ENCODE measurements at regions not wholly inside any gene's neighbourhood (a gene's known extent, or its start where the extent isn't known, plus 50 kb on each side); places are given as distances from the start of the nearest gene placed in this dataset.

GRCh38 chr2:139394801-139395200 is 614.6 kb upstream of the NXPH2 start:
- no peak for DNase-seq

GRCh38 chr2:139389391-139389790 is 609.2 kb upstream of the NXPH2 start:
- no peak for DNase-seq

GRCh38 chr2:139386401-139386800 is 606.2 kb upstream of the NXPH2 start:
- DNase-seq = no peak

GRCh38 chr2:139383532-139383931 is 603.3 kb upstream of the NXPH2 start:
- DNase-seq = no peak

DNA sequence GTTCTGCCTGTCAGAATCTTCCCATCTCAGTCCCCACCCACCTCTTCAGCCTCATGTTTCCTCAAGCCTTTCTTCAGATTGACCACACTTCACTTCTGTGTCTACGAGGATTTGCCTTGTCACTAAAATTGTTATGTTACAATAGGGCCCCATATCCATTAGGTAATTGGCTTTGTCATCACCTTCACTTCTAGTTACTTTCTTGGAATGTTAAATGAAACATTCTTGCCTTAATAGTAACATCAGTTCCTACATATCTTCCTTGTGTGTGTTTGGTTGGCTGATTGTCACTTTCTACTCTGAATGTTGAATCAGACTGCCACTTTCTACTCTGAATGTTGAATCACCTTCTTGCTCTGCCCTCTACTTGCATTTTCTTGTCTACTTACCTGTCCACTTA is 599.9 kb upstream of the NXPH2 start:
- no peak for DNase-seq

DNA sequence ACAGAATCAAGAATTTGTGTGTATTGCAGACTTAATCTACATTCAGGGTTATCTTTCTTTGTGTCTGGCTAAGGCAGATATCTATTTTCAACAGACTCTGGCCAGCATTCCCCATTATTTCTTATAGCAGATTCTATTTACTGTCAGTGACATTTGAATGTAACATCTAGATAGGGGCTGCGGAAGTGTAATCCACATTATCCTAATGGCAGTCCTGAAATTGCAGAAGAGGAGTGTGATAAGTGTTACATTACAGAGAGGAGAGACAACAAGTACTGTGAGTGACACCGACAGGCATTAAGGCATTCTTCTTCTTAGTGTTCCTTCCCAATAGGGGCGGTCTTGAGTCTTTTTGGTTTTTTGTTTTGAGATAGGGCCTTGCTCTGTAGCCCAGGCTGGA is 598.2 kb upstream of the NXPH2 start:
- no peak for DNase-seq

DNA sequence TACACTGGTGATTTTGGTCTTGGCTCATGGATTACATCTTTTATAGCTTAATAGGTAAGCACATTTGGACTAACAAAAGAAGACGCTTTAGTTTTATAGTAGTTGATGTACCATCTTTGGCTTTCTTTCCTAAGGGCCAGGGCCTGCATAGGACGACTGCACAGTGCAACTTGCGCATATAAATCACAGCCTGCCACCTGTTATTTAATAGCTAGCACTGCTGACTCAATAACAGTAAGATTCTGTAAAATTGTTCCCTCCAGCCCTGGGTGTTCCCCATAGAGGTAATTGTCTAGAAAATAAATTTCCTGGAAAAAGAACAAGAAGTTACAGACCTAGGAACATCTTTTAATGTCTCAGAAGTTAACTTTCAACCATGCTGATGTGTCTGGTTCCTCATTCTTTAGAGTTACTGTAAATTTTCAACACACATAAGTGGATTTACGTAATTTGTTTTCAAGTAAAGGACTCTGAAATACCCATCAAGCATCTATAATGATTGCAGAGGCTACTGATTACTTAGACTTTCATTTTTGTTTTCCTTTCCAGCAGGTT is 594.2 kb upstream of the NXPH2 start:
- DNase-seq = no peak

GRCh38 chr2:139369423-139370409 is 589.5 kb upstream of the NXPH2 start:
- no peak for DNase-seq

- DNase-seq = no peak
Observed at GRCh38 chr2:139367416-139367815, 587.2 kb upstream of the NXPH2 start.

GRCh38 chr2:139366681-139367080 is 586.5 kb upstream of the NXPH2 start:
- DNase-seq = no peak

GRCh38 chr2:139365189-139365588 is 585.0 kb upstream of the NXPH2 start:
- DNase-seq = no peak

- no peak for DNase-seq
Observed at GRCh38 chr2:139360654-139361053, 580.5 kb upstream of the NXPH2 start.

GRCh38 chr2:139359818-139360217 is 579.6 kb upstream of the NXPH2 start:
- no peak for DNase-seq

DNA sequence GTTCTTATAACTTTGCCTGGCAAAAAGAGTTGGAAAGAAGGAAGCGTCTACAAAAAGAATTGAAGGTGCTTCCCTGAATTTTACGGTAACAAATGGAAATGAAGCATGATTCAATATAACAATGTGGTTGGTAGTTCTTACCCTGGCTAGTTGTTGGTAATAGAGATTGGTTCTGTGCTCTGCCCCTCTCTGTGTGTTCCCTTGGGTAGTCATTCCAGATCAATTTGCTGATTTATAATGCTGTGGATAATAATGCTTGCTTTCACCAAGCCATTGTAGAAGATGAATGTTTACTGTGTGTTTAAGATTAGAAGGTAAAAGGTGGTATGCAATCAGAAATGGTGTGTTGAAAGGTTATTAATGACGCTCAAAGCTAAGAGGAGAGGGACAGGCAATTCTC is 577.8 kb upstream of the NXPH2 start:
- no peak for DNase-seq

DNA sequence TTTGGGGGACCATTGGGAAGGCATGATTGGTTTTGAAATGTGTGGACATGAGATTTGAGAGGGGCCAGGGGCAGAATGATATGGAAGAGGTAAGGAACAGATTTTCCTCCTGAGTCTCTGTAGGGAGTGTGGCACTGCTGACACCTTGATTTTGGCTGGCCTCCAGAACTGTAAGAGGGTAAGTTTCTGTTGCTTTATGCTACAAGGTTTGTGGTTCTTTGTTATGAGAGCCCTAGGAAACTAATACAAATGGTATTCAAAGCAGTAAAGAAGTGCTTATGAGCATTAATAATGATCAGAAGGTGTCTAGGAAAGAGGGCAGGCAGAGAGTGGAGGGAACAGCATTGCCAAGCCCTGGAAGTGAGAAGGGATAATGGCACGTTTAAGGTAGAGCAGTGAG is 574.3 kb upstream of the NXPH2 start:
- DNase-seq = no peak

- no peak for DNase-seq
Observed at GRCh38 chr2:139353874-139354273, 573.7 kb upstream of the NXPH2 start.

DNA sequence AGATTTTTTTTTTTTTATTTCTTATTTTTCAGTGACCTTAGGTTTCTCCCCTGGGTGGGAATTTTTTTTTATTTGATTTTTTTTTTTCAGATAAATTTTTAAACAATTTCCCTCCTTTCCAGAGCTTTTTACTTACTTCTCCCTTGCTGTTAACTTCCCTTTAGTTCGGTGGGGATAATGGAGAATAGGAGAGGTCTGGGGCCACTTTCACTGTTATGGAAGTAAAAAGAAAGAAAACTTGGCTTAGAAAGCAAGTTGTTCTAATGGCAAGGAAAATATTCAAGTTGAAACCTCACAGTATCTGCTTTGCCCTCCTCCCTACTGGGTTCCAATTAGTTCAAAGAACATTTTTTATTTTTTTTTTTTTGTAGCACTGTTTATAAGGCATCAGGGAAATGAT is 537.1 kb upstream of the NXPH2 start:
- DNase-seq = no peak

DNA sequence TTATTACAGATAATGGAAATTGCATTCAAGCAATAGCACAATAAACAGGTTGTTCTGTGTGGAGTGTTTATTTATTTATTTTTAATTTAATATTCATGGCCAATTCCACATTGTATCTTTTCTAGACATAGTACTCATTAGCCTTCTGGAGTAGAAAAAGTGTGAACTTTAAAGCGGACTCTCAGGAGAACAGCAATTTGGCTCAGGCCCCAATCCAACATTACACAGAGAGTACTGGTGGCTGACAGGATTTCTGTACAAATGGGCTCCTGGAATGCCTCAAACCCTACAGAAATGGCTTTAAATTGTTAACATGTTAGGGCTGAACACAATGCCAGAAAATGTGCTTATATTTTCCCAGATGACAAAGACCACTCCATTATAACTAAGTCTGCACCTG is 533.9 kb upstream of the NXPH2 start:
- DNase-seq = no peak

DNA sequence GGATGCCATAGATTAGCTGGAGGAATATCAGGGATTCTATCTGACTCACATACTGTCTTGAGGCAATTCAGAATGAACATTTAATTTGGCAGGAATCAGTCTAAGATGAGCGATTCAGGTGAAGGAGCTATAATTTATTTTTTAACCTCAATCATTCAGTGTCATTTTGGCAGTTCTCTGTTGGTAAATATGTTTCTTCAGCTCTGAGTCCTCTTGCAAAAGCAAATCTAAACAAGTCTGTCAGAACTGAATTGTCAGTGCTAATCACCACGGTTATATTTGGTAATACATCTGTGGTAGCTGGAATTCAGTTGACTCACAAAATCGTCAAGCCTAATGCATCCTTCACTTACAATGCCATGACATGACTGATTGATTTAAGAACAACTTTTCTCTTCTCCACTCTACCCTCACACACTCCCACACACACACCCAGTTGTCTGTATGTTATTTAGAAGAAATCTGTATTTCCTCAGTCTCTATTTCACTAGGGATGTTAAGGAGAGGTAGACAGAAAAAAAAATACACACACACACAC is 516.6 kb upstream of the NXPH2 start:
- no peak for DNase-seq

GRCh38 chr2:139293992-139294548 is 513.9 kb upstream of the NXPH2 start:
- no peak for DNase-seq

- DNase-seq = no peak
Observed at GRCh38 chr2:139281124-139281523, 500.9 kb upstream of the NXPH2 start.

DNA sequence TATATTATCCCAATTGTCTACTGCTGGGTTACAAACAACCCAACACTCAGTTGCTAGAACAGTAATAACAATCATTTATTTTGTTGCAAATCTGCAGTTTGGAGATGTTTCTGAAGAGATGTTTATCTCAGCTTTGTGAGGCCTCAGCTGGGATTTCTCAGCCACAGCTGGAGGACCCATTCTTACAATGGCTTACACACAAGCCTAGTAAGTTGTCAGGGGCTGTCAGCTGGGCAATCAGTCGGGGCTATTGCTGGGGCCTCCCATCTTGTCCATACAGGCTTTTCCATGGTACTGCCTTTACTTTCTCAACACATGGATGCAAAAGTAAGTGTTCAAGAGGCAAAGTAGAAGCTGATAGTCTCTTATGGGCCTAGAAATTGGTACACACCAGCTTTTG is 491.7 kb upstream of the NXPH2 start:
- DNase-seq = no peak

GRCh38 chr2:139271149-139271548 is 491.0 kb upstream of the NXPH2 start:
- DNase-seq = no peak

DNA sequence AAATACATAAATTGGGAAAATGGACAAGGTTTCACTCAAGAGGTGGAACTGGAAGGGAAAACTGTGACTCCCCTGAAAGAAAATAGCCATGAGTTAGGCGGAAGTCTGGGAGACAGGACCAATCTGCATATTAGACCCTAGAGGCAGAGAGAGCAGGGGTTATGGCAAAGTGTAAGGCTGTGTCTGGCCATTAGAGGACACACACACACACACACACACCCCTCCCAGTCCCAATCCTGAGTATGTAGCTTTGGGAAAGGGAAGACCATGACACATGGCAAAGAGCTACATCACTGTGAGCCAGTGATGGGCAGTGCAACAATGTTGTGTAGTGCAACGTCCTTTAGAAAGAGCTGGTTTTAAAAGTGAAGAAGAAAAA is 479.9 kb upstream of the NXPH2 start:
- no peak for DNase-seq

Measured in hippocampal formation (tissue), 2 donors.